B cell (primary cell): ENCODE measurements at regions not wholly inside any gene's neighbourhood (a gene's known extent, or its start where the extent isn't known, plus 50 kb on each side); places are given as distances from the start of the nearest gene placed in this dataset.

Source experiments
- CTCF ChIP-seq: fragments of 200-600 bp; IDR thresholded peaks from one replicate; pipeline ENCODE4 v1.8.0; 2022; ENCODE audit warnings: antibody characterized with exemption, mild to moderate bottlenecking
- EZH2 ChIP-seq: IDR thresholded peaks from 2 replicates; pipeline ENCODE4 v1.6.1; 2012; ENCODE audit warnings: borderline replicate concordance, low read depth, mild to moderate bottlenecking, moderate library complexity, low read length; ENCODE audit not compliant: insufficient read depth, poor library complexity, severe bottlenecking

- TF ChIP-seq CTCF = no peak
- TF ChIP-seq EZH2 = no peak
Measured at GRCh38 chr9:25570802-25571201, 107.4 kb downstream of the TUSC1 start.
